ENCODE measurements at regions not wholly inside any gene's neighbourhood (a gene's known extent, or its start where the extent isn't known, plus 50 kb on each side); places are given as distances from the start of the nearest gene placed in this dataset.

- TF ChIP-seq, protein P1, sequence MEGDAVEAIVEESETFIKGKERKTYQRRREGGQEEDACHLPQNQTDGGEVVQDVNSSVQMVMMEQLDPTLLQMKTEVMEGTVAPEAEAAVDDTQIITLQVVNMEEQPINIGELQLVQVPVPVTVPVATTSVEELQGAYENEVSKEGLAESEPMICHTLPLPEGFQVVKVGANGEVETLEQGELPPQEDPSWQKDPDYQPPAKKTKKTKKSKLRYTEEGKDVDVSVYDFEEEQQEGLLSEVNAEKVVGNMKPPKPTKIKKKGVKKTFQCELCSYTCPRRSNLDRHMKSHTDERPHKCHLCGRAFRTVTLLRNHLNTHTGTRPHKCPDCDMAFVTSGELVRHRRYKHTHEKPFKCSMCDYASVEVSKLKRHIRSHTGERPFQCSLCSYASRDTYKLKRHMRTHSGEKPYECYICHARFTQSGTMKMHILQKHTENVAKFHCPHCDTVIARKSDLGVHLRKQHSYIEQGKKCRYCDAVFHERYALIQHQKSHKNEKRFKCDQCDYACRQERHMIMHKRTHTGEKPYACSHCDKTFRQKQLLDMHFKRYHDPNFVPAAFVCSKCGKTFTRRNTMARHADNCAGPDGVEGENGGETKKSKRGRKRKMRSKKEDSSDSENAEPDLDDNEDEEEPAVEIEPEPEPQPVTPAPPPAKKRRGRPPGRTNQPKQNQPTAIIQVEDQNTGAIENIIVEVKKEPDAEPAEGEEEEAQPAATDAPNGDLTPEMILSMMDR (IDR thresholded peaks at IDR 0.05; ENCODE audit: low read length): no peak
- TF ChIP-seq EZH2 (IDR thresholded peaks at IDR 0.05; ENCODE audit: borderline replicate concordance, low read length): no peak
These were observed 54.1 kb upstream of the PRPS1 start for GRCh38 chrX:107574054-107574683.

All from OCI-LY1 (cell line).